GM19099 (cell line): ENCODE measurements at regions not wholly inside any gene's neighbourhood (a gene's known extent, or its start where the extent isn't known, plus 50 kb on each side); places are given as distances from the start of the nearest gene placed in this dataset.

Source experiments
- POLR2A ChIP-seq: IDR thresholded peaks from 3 replicates; pipeline ENCODE4 v1.6.1; 2011; ENCODE audit warnings: low read depth; ENCODE audit not compliant: insufficient read length; ENCODE audit errors: extremely low read depth

DNA sequence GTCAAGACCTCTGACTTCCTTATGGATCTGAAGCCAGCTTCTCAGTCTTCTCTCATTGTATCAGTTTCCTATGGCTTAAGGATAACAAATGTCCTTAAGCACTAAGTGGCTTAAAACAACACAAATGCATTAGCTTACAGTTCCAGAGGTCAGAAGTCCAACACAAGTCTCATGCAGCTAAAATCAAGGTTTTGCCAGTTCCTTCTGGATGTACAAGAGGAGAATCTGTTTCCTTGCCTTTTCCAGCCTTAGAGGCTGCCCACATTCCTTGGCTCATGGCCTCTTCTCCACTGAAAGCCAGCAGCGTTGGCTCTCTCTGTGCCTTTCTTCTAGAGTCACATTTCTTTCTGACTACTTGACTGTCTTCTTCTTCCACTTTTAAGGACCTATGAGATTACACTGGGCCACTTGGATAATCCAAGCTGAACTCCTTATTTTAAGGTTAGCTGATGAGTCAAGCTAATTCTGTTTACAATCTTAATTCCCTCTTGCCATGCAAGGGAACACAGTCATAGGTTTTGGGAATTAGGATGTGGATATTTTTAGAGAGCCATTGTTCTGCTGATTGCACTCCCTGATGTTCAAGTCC is 179.0 kb downstream of the BCAS1 start:
- no peak for TF ChIP-seq POLR2A

GRCh38 chr20:53890443-53891305 is 179.7 kb downstream of the BCAS1 start:
- TF ChIP-seq POLR2A: no peak

- no peak for TF ChIP-seq POLR2A
Measured at GRCh38 chr20:53889411-53890148, 180.8 kb downstream of the BCAS1 start.

DNA sequence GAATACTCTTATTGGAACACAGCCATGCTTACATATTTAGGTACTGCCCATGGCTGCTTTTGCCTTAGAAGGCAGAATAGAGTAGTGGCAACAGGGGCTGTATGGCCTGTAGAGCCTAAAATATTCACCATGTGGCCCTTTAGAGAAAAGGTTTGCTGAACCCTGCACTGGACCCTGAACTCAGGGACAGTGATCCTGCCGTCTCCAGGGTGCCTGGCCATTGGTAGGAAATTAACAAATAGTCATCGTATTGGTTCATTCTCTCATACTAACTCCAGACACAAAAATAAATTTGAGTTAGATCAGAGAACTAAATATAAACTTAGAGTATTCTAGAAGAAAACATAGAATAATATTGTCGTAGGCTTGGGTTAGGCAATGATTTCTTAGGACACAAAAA is 181.4 kb downstream of the BCAS1 start:
- TF ChIP-seq POLR2A: no peak

- TF ChIP-seq POLR2A: no peak
Measured at GRCh38 chr20:53888510-53888909, 181.9 kb downstream of the BCAS1 start.

- TF ChIP-seq POLR2A: no peak
Measured at GRCh38 chr20:53887973-53888372, 182.4 kb downstream of the BCAS1 start.

GRCh38 chr20:53884859-53885541 is 185.4 kb downstream of the BCAS1 start:
- no peak for TF ChIP-seq POLR2A

GRCh38 chr20:53883098-53883911 is 187.1 kb downstream of the BCAS1 start:
- no peak for TF ChIP-seq POLR2A

GRCh38 chr20:53881362-53881761 is 189.0 kb downstream of the BCAS1 start:
- TF ChIP-seq POLR2A: no peak

GRCh38 chr20:53880108-53880641 is 190.2 kb downstream of the BCAS1 start:
- TF ChIP-seq POLR2A: no peak

DNA sequence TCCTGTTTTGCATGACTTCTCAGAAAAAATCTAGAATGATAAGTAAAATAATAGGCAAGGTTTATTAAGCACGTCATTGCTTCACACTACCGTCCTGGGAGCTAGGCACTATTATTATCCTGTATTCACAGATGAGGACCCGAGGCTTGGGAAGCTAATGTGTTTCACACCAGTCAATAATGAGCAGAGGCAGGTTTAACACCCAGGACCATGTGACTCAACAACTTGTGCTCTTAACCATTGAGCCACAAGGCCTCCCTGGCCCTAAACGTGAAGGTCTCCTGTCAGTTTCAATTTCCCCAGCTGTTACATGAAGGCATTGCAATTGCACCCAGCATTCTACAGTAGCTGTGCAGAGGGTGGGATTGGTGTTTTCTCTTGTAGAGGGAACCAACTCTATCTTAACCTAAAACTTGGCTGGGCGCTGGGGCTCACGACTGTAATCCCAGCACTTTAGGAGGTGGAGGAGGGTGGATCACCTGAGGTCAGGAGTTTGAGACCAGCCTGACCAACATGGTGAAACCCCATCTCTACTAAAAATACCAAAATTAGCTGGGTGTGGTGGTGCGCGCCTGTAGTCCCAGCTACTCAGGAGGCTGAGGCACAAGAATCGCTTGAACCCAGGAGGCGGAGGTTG is 191.2 kb downstream of the BCAS1 start:
- TF ChIP-seq POLR2A: no peak

DNA sequence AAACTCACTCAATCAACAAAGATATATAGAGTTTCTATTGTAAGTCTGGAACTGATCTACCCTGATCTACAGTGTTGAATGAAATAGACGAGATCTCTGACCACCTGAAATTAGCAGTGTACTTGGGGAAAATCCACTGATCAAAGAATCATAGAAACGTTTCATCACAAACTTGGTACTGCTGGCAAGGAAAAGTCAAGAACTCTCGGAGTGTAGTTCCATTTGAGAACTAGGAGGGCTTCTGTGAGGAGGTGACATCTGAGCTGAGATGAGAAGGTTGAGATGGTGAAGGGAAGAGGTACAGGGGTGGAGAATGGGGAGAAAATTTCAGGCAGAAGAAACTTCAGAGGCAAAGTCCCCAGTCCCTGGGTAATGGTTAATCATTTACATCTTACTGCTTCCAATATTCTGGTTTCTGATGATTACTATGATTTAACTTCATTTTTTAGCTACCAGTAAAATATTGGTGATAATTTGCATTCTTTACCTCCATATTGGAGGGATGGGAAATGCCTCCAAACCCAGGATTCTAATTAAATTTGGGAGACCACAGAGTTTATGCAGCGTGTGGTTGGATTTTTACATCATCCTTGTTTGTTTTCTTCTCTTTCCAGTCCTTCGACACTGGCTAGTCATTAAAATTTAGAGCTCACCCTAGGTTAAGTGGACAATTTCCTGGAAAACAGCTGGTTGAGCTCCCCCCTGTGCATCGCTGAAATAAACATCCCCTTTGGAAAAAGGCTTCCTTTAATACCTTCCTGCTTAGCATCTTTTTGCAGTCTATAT is 191.9 kb downstream of the BCAS1 start:
- no peak for TF ChIP-seq POLR2A

DNA sequence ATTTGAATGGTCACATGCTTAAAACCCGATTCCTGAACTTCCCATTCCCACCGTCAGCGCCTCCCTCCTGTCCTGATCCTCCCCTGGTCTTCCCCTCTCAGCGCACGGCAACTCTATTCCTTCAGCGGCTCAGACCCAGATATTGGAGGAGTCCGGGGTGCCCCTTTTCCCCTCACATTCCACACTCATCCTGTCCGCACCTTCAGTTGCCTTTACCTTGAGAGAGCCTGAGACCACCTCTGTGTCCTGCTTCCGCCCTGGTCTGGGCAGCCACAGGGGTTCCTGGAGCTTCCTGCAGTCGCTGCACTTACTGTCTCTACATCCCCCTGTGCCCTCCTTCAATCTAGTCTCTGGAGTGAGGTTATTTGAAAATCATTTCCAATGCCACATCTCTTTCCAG is 193.4 kb downstream of the BCAS1 start:
- no peak for TF ChIP-seq POLR2A
